GM18907 (cell line): ENCODE measurements at regions not wholly inside any gene's neighbourhood (a gene's known extent, or its start where the extent isn't known, plus 50 kb on each side); places are given as distances from the start of the nearest gene placed in this dataset.

Source experiments
- ATAC-seq: cut with Tn5 transposase; IDR thresholded peaks from one replicate; pipeline ENCODE4 v1.9.1; 2021; ENCODE audit warnings: mild to moderate bottlenecking, moderate library complexity; ENCODE audit not compliant: unreplicated experiment

- no peak for ATAC-seq
Measured at GRCh38 chr3:170734043-170734734, 135.8 kb downstream of the RPL22L1 start.

- no peak for ATAC-seq
Measured at GRCh38 chr3:170732660-170733245, 137.2 kb downstream of the RPL22L1 start.

GRCh38 chr3:170731281-170731680, 138.7 kb downstream of the RPL22L1 start:
- no peak for ATAC-seq

DNA sequence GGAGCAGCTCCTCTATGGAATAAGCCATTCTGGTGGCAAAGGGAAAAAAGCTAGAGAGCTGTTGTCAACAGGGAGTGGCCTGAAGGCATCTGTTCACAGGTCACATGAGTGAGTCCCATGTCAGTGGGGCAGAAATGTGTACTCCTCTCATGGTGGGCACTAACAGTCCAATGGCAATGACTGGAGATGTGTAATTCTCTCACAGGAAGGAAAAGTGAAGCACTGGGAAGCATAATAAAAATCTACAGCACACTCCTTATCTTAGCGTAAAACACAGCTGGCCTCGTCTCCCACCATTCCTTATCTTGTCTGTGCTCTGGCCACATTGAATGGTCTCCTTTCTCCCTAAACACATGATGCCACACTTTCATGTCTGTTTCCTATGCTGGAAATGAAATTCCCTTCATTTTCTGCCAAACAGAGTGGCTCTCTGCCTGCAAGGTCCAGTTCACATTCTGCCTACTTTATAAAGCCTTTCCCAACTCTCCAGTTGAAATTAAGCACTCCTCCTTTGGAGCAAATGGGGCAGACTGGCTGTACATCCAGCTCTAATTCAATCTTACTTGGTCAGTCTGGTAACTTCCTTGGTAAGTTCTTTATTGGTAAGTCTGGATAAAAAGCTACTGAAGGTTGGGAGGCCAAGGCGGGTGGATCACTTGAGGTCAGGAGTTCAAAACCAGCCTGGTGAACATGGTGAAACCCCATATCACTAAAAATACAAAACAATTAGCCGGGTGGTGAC, 139.8 kb downstream of the RPL22L1 start:
- no peak for ATAC-seq

DNA sequence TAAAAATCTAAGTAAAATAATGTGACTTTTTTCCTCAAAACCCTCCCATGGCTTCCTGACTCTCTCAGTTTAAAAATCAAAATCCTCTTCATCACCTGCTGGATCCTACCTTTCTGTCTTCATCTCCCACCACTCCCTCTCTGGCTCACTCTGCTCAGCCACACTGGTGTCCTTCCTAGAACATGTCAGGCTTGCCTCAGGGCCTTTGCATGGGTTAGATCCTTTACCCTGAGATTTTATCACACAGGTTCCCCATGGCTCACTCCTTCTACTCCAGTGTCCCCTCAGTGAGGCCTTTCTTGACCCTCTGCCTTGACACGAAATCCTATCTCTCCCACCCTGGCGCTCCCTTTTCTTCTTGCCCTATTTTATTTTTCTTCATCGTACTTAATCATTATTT, 141.8 kb downstream of the RPL22L1 start:
- no peak for ATAC-seq

- ATAC-seq, result no peak
Measured at GRCh38 chr3:170727754-170728153, 141.9 kb upstream of the SLC7A14 start.

DNA sequence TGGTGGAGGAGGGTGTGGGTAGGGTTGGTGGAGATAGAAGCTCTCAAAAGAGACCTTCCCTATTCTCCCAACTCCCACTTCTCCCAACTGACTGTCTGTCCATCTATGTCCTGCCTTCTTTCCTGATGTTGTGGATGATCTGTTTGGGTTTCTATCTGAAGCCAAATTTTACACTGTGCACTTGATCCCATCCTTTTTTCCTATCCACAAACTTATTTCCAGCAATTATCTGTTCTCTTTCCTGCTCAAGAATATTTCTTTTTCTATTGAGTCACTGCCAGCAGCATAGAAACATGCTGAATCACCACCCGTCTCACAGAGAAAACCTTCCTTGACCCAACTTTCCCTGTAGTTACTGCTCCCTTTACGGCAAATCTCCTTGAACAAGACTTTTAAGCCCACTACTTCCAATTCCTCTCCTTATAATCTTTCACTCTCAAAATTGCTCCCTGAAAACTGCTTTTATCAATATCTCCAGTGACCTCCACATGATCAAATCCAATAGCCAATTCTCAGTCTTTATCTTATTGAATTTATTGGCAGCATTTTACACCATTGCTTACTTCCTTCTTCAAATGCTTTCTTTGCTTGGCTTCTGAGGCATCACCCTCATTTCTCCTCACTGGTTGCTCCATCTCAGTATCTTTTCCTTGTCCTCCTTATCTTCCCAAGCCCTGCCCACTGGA, 141.2 kb upstream of the SLC7A14 start:
- no peak for ATAC-seq

- ATAC-seq, result no peak
Measured at GRCh38 chr3:170725285-170725731, 139.4 kb upstream of the SLC7A14 start.

GRCh38 chr3:170724599-170725280, 138.9 kb upstream of the SLC7A14 start:
- no peak for ATAC-seq

DNA sequence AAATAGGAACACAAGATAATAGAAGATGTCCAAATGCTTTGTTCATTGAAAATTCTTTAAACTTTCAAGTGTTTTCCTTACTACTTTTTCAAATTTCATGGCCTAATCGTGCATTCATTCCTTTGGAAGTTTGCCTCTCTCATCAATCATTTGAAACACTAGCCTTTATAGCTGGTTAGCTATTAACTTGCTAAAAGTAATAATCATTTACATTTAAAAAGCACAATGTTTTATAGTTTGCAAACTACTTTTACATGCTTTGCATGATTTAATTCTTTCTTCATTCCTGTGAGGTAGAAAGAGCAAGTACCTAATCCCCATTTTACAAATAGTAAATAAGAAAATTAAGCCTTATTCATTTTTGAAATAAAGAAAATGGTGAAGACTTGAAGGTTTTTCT, 137.4 kb upstream of the SLC7A14 start:
- ATAC-seq, result no peak

DNA sequence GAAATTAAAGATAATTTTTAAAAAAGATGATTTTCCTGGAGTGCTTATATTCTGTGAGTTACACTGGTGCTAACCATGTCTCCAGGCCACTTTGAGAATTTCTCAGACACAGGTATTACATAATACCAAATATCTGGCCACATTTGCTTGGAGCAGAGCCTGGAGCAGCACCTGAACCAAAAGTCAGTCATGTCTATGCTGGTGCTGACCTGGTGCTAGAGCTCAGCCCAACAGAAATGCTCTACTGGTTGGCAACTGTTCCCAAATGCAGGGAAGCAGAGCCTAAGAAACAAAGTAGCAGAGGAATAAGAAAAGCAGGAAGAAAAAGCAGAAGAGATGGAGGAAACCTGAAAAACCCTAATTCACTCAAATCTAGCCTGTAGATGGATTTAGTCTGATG, 135.7 kb upstream of the SLC7A14 start:
- ATAC-seq, result no peak

- ATAC-seq, result no peak
Measured at GRCh38 chr3:170719300-170719699, 133.4 kb upstream of the SLC7A14 start.

GRCh38 chr3:170718848-170719247, 133.0 kb upstream of the SLC7A14 start:
- no peak for ATAC-seq

DNA sequence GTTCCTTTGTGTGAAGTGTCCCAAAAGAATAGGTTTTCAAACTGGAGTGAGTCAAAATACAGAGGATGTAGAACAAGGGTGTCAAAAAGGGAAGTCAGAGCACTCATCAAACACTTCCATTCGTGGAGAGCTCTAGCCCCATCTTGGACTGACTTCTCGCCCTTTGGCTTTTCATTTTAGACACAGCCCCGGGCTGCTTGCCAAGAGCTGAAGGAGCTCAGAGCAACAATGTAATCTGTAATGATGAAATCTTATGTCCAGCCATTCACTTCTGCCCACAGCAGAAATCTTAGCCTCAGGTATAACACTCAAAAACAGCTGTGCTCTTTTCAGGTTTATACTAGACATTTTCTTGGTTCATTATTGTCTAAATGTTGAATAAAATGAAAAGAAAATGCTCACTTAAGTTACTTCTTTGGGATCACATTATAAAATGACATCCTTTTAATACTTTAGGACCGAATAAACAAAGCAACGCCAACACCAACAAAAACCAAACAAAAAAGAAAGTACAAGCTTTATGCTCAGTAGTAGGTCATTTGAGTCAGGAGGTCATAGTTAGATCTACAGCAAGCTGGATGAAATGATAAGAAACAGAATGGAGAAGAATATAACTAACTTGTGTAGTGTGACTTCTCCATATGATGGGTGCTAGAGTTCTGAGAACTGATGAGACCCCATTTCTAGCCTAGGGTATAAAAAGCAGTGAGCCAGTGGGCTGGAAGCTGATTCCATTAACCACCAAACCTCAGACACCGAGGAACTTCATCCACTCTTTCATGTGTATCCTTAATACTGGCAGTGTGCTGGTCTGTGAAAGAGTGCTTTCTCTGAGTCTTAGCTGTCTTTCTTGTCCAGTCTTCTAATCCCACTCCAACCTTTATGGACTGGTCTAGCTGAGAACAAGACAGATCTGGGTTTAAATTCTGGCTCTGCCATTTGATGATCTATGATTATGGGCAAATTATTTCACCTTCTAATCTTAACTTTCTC, 131.8 kb upstream of the SLC7A14 start:
- ATAC-seq, result no peak

- no peak for ATAC-seq
Measured at GRCh38 chr3:170716172-170716805, 130.4 kb upstream of the SLC7A14 start.

GRCh38 chr3:170714562-170715535, 129.0 kb upstream of the SLC7A14 start:
- no peak for ATAC-seq

DNA sequence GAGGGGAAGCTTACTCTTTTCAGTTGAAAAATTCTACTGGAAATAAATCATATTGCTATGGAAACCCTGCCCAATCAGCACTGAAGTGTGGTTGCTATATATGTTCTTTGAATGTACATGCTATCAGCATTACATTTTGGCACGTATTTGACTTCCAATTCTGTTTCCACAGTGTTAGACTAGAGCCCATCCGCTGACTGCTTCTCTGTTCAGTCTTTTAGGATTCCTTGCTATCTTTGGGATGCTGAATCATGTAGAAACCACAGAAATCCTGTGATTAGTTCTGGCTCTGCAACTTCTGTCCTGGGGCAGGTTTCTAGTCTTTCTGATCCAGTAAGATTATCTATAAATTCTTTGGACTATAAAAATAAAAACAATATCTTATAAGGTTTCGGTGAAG, 128.2 kb upstream of the SLC7A14 start:
- ATAC-seq, result no peak

DNA sequence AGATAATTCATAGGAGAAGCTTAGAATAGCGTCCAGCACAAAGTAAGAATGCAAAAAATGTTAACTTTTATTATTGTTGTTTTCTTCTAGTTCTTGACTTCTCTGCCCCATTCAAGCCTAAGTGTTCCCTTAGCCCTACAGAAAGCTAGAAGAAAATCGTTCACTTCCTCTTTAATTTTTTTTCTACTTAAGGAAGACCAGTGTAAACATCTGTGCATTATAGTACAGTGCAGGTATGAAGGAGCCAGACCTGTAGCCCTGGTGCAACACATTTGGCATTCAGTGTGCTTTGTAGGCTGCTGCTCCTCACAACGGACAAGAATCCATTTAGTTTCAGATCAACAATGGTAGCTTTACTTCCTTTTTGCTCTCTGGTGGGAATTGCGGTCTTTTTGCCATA, 127.8 kb upstream of the SLC7A14 start:
- no peak for ATAC-seq
